Keratinocyte (primary cell): ENCODE measurements at regions not wholly inside any gene's neighbourhood (a gene's known extent, or its start where the extent isn't known, plus 50 kb on each side); places are given as distances from the start of the nearest gene placed in this dataset.

ENCODE experiments used
- EZH2 ChIP-seq: IDR thresholded peaks from one replicate; pipeline ENCODE4 v1.6.1; 2012; ENCODE audit warnings: inconsistent platforms, mild to moderate bottlenecking, low read length, moderate library complexity
- TF ChIP-seq, protein P1 (sequence below), 3 experiments: IDR thresholded peaks in 1 of 3; conservative IDR thresholded peaks in 1 of 3; optimal IDR thresholded peaks in 1 of 3; 2 replicates in 2 of 3; 3 replicates in 1 of 3; pipeline versions ENCODE3 to v1.5.1; 2011; ENCODE audit warnings: low read length in 3 of 3, mild to moderate bottlenecking in 3 of 3, moderate library complexity in 2 of 3, control low read depth in 1 of 3, inconsistent platforms in 1 of 3; ENCODE audit not compliant: insufficient read depth in 2 of 3; ENCODE audit errors: extremely low read depth in 1 of 3

DNA sequence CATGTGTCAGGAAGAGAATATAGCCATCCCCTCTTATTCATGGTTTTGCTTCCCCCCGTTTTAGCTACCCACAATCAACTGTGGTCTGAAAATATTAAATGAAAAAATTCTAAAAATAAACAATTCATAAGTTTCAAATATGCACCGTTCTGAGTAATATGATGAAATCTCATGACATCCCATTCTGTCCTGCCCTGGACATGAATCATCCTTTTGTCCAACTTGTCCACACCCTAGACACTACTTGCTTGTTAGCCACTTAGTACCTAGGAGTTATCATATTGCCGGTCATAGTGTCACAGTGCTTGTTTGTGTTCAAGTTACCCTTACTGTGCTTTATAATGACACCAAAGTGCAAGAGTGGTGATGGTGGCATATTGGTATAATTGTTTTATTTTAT, 113.5 kb downstream of the CAAP1 start:
- TF ChIP-seq, protein P1, sequence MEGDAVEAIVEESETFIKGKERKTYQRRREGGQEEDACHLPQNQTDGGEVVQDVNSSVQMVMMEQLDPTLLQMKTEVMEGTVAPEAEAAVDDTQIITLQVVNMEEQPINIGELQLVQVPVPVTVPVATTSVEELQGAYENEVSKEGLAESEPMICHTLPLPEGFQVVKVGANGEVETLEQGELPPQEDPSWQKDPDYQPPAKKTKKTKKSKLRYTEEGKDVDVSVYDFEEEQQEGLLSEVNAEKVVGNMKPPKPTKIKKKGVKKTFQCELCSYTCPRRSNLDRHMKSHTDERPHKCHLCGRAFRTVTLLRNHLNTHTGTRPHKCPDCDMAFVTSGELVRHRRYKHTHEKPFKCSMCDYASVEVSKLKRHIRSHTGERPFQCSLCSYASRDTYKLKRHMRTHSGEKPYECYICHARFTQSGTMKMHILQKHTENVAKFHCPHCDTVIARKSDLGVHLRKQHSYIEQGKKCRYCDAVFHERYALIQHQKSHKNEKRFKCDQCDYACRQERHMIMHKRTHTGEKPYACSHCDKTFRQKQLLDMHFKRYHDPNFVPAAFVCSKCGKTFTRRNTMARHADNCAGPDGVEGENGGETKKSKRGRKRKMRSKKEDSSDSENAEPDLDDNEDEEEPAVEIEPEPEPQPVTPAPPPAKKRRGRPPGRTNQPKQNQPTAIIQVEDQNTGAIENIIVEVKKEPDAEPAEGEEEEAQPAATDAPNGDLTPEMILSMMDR (optimal IDR thresholded peaks at IDR 0.05 in 1 of 3, IDR thresholded peaks at IDR 0.05 in 1 of 3, conservative IDR thresholded peaks at IDR 0.05 in 1 of 3; ENCODE audit: extremely low read depth in 1 of 3, insufficient read depth in 2 of 3, low read length in 3 of 3), result no peak
- TF ChIP-seq EZH2, result no peak
